Brain microvascular endothelial cell (primary cell): ENCODE measurements at regions not wholly inside any gene's neighbourhood (a gene's known extent, or its start where the extent isn't known, plus 50 kb on each side); places are given as distances from the start of the nearest gene placed in this dataset.

ENCODE experiments used
- DNase-seq: peaks from one replicate; pipeline ENCODE4 v3.0.0-alpha.2; 2020
- H3K27ac ChIP-seq: fragments of 250-450 bp; sonication (Bioruptor Pico); 2 replicates; pipeline ENCODE4 v1.5.1; 2020; ENCODE audit warnings: mild to moderate bottlenecking, moderate library complexity
- H3K27me3 ChIP-seq: fragments of 250-450 bp; sonication (Bioruptor Pico); replicated peaks from 2 replicates; pipeline ENCODE4 v1.5.1; 2020; ENCODE audit warnings: mild to moderate bottlenecking
- H3K36me3 ChIP-seq: fragments of 250-450 bp; sonication (Bioruptor Pico); replicated peaks from 2 replicates; pipeline ENCODE4 v1.5.1; 2020; ENCODE audit warnings: mild to moderate bottlenecking
- H3K4me3 ChIP-seq: 2 replicates; pipeline ENCODE4 v1.5.1; 2011; ENCODE audit warnings: low read depth, mild to moderate bottlenecking, control low read depth, low read length, moderate library complexity
- CTCF ChIP-seq: IDR thresholded peaks from 2 replicates; pipeline ENCODE4 v1.5.1; 2011; ENCODE audit warnings: low read depth, mild to moderate bottlenecking, moderate library complexity, low read length, control low read depth, inconsistent platforms; ENCODE audit errors: missing control alignments
- in situ Hi-C: cut with HindIII; loops from 2 replicates; pipeline ENCODE4 v1.10.0; 2017; ENCODE audit warnings: low sequenced_read_pairs, low pct_ligation_motif_present

GRCh38 chr5:126210955-126211354 lies 212.3 kb upstream of the GRAMD2B start:
- in situ Hi-C loops: no loop called here
- DNase-seq: no peak
- Histone ChIP-seq H3K27ac (no peak overlapping the region), H3K4me3 (no peak overlapping the region), H3K27me3 (no peaks in the 10 kb centered on the region), H3K36me3 (no peaks in the 10 kb centered on the region)
- no peak for TF ChIP-seq CTCF

- in situ Hi-C loops: no loop called here
- H3K27me3 ChIP-seq: no peaks in the 10 kb centered on the region
- DNase-seq: no peak
- no peak overlapping the region for H3K27ac ChIP-seq
- no peak for TF ChIP-seq CTCF
- no peak overlapping the region for H3K4me3 ChIP-seq
- no peaks in the 10 kb centered on the region for H3K36me3 ChIP-seq
Observed at GRCh38 chr5:126219616-126220015, 203.6 kb upstream of the GRAMD2B start.

- no peak for DNase-seq
- Histone ChIP-seq H3K4me3 (no peak overlapping the region), H3K27me3 (no peaks in the 10 kb centered on the region), H3K36me3 (no peaks in the 10 kb centered on the region), H3K27ac (no peak overlapping the region)
- in situ Hi-C loops: no loop called here
- TF ChIP-seq CTCF: no peak
Observed at GRCh38 chr5:126220725-126221124, 202.5 kb upstream of the GRAMD2B start.

GRCh38 chr5:126228934-126229333 lies 194.3 kb upstream of the GRAMD2B start:
- no peak for TF ChIP-seq CTCF
- H3K27ac ChIP-seq: no peak overlapping the region
- H3K4me3 ChIP-seq: no peak overlapping the region
- no peaks in the 10 kb centered on the region for H3K36me3 ChIP-seq
- no peak for DNase-seq
- H3K27me3 ChIP-seq: no peaks in the 10 kb centered on the region
- in situ Hi-C loops: no loop called here

- H3K27me3 ChIP-seq: no peaks in the 10 kb centered on the region
- DNase-seq: no peak
- H3K36me3 ChIP-seq: no peaks in the 10 kb centered on the region
- H3K27ac ChIP-seq: no peak overlapping the region
- in situ Hi-C loops: no loop called here
- no peak overlapping the region for H3K4me3 ChIP-seq
- no peak for TF ChIP-seq CTCF
Observed at GRCh38 chr5:126233256-126233655, 190.0 kb upstream of the GRAMD2B start.

- Histone ChIP-seq H3K27me3 (no peaks in the 10 kb centered on the region), H3K36me3 (no peaks in the 10 kb centered on the region), H3K4me3 (no peak overlapping the region), H3K27ac (no peak overlapping the region)
- peak; percentile 90 for TF ChIP-seq CTCF
- in situ Hi-C loops: no loop called here
- DNase-seq: peak; percentile 18
Observed at GRCh38 chr5:126234563-126235195, 188.5 kb upstream of the GRAMD2B start.
